DND-41 (cell line): ENCODE measurements at regions not wholly inside any gene's neighbourhood (a gene's known extent, or its start where the extent isn't known, plus 50 kb on each side); places are given as distances from the start of the nearest gene placed in this dataset.

Source experiments
- ATAC-seq: fragments of 200-7000 bp; cut with Tn5 transposase; 3 replicates; pipeline ENCODE4 v1.9.1; 2021; ENCODE audit warnings: low read depth; ENCODE audit not compliant: insufficient read depth
- DNase-seq: peaks from one replicate; pipeline ENCODE4 v3.0.0-alpha.2; 2020
- H2AFZ ChIP-seq: 2 replicates; pipeline ENCODE4 v1.6.0; 2012; ENCODE audit warnings: low read depth, low read length
- H3K27ac ChIP-seq: 2 replicates; pipeline ENCODE4 v1.5.1; 2012; ENCODE audit warnings: low read length, inconsistent platforms
- H3K27me3 ChIP-seq: fragments of 200-600 bp; sonication (generic); 2 replicates; pipeline ENCODE4 v1.6.0; 2012; ENCODE audit warnings: low read length, mild to moderate bottlenecking, inconsistent platforms; ENCODE audit not compliant: insufficient read depth, poor library complexity
- H3K36me3 ChIP-seq: 2 replicates; pipeline ENCODE4 v1.5.1; 2012; ENCODE audit warnings: low read length, inconsistent platforms; ENCODE audit not compliant: insufficient read depth
- H3K4me1 ChIP-seq: 2 replicates; pipeline ENCODE4 v1.5.1; 2012; ENCODE audit warnings: mild to moderate bottlenecking, low read length; ENCODE audit not compliant: insufficient read depth
- H3K4me2 ChIP-seq: 2 replicates; pipeline ENCODE4 v1.6.0; 2012; ENCODE audit warnings: mild to moderate bottlenecking, moderate library complexity, low read length, inconsistent platforms; ENCODE audit not compliant: insufficient read depth
- H3K4me3 ChIP-seq, 2 experiments: fragments of 200-600 bp in 1 of 2; shearing (Covaris generic) in 1 of 2; 2 replicates each; pipeline ENCODE4 v1.5.1; 2012 to 2016; ENCODE audit warnings: inconsistent platforms in 2 of 2, low read length in 2 of 2, mild to moderate bottlenecking in 2 of 2, low read depth in 1 of 2, moderate library complexity in 1 of 2
- H3K79me2 ChIP-seq: 2 replicates; pipeline ENCODE4 v1.6.0; 2012; ENCODE audit warnings: low read length, inconsistent platforms; ENCODE audit not compliant: insufficient read depth
- H3K9ac ChIP-seq: 2 replicates; pipeline ENCODE4 v1.6.0; 2012; ENCODE audit warnings: low read depth, mild to moderate bottlenecking, inconsistent platforms, low read length, moderate library complexity
- H3K9me3 ChIP-seq: 2 replicates; pipeline ENCODE4 v1.5.1; 2012; ENCODE audit warnings: low read length, moderate library complexity, mild to moderate bottlenecking, inconsistent platforms; ENCODE audit not compliant: insufficient read depth, severe bottlenecking
- H4K20me1 ChIP-seq: 2 replicates; pipeline ENCODE4 v1.6.0; 2012; ENCODE audit warnings: low read length; ENCODE audit not compliant: insufficient read depth
- EZH2 ChIP-seq: IDR thresholded peaks from 3 replicates; pipeline ENCODE4 v1.6.1; 2012; ENCODE audit warnings: borderline replicate concordance, low read depth, mild to moderate bottlenecking, moderate library complexity, low read length, inconsistent platforms; ENCODE audit not compliant: severe bottlenecking
- TF ChIP-seq, protein P1 (sequence below): IDR thresholded peaks from 2 replicates; pipeline ENCODE4 v1.5.1; 2012; ENCODE audit warnings: borderline replicate concordance, low read length, moderate library complexity, mild to moderate bottlenecking; ENCODE audit not compliant: poor library complexity, severe bottlenecking; ENCODE audit errors: extremely low read depth

DNA sequence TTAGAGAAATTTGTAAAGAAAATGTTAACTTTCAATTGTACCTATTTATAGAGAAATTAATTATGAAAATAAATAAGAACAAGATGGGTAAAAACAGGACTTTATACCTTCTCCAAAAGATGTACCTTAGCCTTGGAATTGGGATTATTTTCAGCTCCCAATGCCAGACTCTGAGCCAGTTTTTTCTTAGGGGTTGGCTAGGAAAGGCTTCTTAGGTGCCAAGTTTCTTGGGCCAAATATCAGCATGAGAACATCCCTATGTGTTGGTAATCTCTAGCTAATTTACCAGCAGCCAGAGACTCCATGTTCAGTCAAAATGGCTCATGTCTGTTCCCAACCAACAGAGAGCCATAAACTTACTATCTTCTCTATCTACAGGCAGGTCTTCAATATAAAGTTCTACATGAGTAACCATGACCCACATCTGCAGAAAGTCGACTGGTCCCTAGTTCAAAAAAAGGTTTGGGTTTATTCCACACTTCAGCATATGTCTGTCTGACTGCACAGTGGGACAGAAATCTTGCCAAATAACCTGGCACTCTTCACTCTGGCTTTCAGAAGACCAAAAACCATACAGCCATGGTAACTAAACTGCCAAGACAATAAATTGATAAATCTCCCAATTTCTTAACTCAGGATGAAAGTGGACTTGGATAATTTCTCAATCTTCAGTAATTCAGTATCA is 380.5 kb upstream of the RASGEF1B start:
- TF ChIP-seq, protein P1, sequence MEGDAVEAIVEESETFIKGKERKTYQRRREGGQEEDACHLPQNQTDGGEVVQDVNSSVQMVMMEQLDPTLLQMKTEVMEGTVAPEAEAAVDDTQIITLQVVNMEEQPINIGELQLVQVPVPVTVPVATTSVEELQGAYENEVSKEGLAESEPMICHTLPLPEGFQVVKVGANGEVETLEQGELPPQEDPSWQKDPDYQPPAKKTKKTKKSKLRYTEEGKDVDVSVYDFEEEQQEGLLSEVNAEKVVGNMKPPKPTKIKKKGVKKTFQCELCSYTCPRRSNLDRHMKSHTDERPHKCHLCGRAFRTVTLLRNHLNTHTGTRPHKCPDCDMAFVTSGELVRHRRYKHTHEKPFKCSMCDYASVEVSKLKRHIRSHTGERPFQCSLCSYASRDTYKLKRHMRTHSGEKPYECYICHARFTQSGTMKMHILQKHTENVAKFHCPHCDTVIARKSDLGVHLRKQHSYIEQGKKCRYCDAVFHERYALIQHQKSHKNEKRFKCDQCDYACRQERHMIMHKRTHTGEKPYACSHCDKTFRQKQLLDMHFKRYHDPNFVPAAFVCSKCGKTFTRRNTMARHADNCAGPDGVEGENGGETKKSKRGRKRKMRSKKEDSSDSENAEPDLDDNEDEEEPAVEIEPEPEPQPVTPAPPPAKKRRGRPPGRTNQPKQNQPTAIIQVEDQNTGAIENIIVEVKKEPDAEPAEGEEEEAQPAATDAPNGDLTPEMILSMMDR: no peak
- no peak for TF ChIP-seq EZH2
- H3K9me3 ChIP-seq: peaks cover 4% of the 10 kb centered on the region
- no peak overlapping the region for H3K4me3 ChIP-seq
- no peak for ATAC-seq
- H3K4me1 ChIP-seq: no peaks in the 10 kb centered on the region
- H3K27ac ChIP-seq: no peak overlapping the region
- no peaks in the 10 kb centered on the region for H4K20me1 ChIP-seq
- no peak overlapping the region for H3K9ac ChIP-seq
- H3K27me3 ChIP-seq: peaks cover 2% of the 10 kb centered on the region
- H3K36me3 ChIP-seq: no peaks in the 10 kb centered on the region
- no peak for DNase-seq
- no peak overlapping the region for H3K4me2 ChIP-seq
- H3K79me2 ChIP-seq: no peaks in the 10 kb centered on the region
- no peak overlapping the region for H2AFZ ChIP-seq

DNA sequence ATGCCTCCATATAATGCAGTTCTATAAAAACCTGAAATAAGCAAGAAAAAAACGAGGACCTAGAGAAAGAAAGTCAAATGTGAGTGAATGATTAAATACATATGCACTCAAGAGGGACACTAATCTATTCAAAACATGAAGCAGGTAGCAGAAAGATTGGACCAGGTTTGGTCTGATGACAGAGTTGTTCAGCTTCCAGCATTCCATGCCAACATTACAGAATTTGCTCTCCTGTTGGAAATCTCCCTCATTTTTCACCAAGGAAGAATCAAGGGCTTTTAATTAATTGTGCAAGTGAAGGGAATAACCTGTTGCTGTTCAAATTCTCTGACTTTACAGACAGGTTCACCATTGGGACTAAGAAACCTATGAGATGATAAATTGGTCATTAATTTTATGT is 379.0 kb upstream of the RASGEF1B start:
- ATAC-seq: no peak
- DNase-seq: no peak
- peaks cover 4% of the 10 kb centered on the region for H3K9me3 ChIP-seq
- no peak overlapping the region for H3K4me2 ChIP-seq
- peaks cover 2% of the 10 kb centered on the region for H3K27me3 ChIP-seq
- H3K4me3 ChIP-seq: no peak overlapping the region
- no peak overlapping the region for H3K27ac ChIP-seq
- no peak overlapping the region for H2AFZ ChIP-seq
- no peaks in the 10 kb centered on the region for H3K36me3 ChIP-seq
- H3K9ac ChIP-seq: no peak overlapping the region
- H3K79me2 ChIP-seq: no peaks in the 10 kb centered on the region
- H4K20me1 ChIP-seq: no peaks in the 10 kb centered on the region
- no peak for TF ChIP-seq EZH2
- TF ChIP-seq, protein P1: no peak
- no peaks in the 10 kb centered on the region for H3K4me1 ChIP-seq

DNA sequence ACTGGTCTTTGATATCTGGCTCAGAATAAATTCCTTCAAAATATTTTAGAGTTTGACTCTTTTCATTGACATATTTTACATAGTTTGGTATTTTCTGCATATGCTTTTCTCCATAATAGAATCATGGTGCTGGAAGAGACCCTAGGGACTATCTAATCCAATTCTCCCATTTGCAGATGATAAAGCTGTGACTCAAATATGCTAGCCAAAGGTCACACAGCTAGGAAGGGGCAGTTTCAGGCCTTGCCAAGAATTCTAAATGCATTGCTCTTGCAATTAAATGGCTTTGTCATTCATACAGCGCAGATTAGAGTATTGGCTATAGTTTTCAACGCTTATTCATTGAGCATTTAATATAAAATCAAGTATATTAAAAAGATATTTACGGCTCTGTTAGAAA is 374.1 kb upstream of the RASGEF1B start:
- Histone ChIP-seq H3K27me3 (peaks cover 2% of the 10 kb centered on the region), H3K4me3 (no peak overlapping the region), H2AFZ (no peak overlapping the region), H3K36me3 (no peaks in the 10 kb centered on the region), H3K4me2 (no peak overlapping the region), H3K27ac (no peak overlapping the region), H3K9me3 (no peaks in the 10 kb centered on the region), H3K9ac (no peak overlapping the region), H3K4me1 (no peaks in the 10 kb centered on the region), H3K79me2 (no peaks in the 10 kb centered on the region), H4K20me1 (no peaks in the 10 kb centered on the region)
- no peak for ATAC-seq
- DNase-seq: no peak
- no peak for TF ChIP-seq EZH2
- TF ChIP-seq, protein P1: no peak

DNA sequence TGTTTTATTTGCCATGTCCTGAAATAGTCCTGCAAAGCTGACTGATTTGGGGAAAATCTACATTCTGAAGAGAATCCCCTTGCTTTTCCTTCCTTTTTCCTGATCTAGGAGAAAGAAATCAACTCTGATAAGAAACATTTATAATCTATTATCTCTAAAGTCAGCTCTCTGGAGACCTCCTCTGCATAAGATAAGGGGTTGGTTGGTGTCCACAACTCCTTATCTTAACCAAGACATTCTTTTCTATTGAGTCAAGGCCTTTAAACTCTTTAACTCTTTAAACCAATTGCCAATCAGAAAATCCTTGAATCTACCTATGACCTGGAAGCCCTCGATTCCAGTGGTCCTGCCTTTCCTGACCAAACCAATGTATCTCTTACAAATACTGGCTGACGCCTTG is 373.6 kb upstream of the RASGEF1B start:
- Histone ChIP-seq H3K9ac (no peak overlapping the region), H4K20me1 (no peaks in the 10 kb centered on the region), H3K27me3 (no peaks in the 10 kb centered on the region), H3K36me3 (no peaks in the 10 kb centered on the region), H2AFZ (no peak overlapping the region), H3K27ac (no peak overlapping the region), H3K4me3 (no peak overlapping the region), H3K79me2 (no peaks in the 10 kb centered on the region), H3K9me3 (no peaks in the 10 kb centered on the region), H3K4me1 (no peaks in the 10 kb centered on the region), H3K4me2 (no peak overlapping the region)
- no peak for ATAC-seq
- TF ChIP-seq EZH2: no peak
- TF ChIP-seq, protein P1: no peak
- no peak for DNase-seq
